Skeletal muscle satellite cell (primary cell): ENCODE measurements at regions not wholly inside any gene's neighbourhood (a gene's known extent, or its start where the extent isn't known, plus 50 kb on each side); places are given as distances from the start of the nearest gene placed in this dataset.

Experiments
- H3K27me3 ChIP-seq: 2 replicates; pipeline ENCODE4 v1.7.0; 2013; ENCODE audit warnings: low read length; ENCODE audit not compliant: control insufficient read depth, insufficient read depth
- H3K36me3 ChIP-seq: 2 replicates; pipeline ENCODE4 v1.7.0; 2013; ENCODE audit warnings: mild to moderate bottlenecking, control low read depth, low read length; ENCODE audit not compliant: insufficient read depth
- H3K4me1 ChIP-seq: 2 replicates; pipeline ENCODE4 v1.7.0; 2013; ENCODE audit warnings: low read length; ENCODE audit not compliant: control insufficient read depth, insufficient read depth
- H3K4me2 ChIP-seq: 2 replicates; pipeline ENCODE4 v1.7.0; 2013; ENCODE audit warnings: mild to moderate bottlenecking, low read length
- H3K4me3 ChIP-seq: 2 replicates; pipeline ENCODE4 v1.7.0; 2013; ENCODE audit warnings: low read length
- H3K9ac ChIP-seq: 2 replicates; pipeline ENCODE4 v1.7.0; 2013; ENCODE audit warnings: mild to moderate bottlenecking, low read depth, low read length, moderate library complexity
- H3K9me3 ChIP-seq: replicated peaks from 2 replicates; pipeline ENCODE4 v1.7.0; 2013; ENCODE audit warnings: mild to moderate bottlenecking, control low read depth, low read length

- no peaks in the 10 kb centered on the region for H3K4me1 ChIP-seq
- H3K9me3 ChIP-seq, result no peaks in the 10 kb centered on the region
- H3K9ac ChIP-seq, result no peak overlapping the region
- H3K27me3 ChIP-seq, result no peaks in the 10 kb centered on the region
- no peak overlapping the region for H3K4me2 ChIP-seq
- no peaks in the 10 kb centered on the region for H3K36me3 ChIP-seq
- H3K4me3 ChIP-seq, result no peak overlapping the region
Measured at GRCh38 chr18:56019156-56019555, 431.2 kb upstream of the TCF4 start.

DNA sequence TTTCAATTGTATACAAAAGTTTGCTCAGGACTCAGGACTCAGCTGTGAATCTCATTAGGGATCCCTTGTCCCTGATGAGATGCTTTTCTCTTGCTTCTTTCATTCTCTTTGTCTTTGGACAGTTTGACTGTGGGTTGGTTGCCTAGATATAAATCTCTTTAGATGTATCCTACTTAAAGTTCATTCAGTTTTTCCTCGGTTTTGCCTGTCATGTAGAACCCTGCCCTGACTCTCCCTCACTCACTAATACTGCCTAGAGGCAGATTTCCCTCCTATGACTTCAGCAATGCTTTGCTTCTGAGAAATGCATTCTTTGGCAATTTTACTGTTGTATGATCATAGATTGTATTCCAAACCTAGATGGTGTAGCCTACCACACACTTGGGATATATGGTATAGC is 421.4 kb upstream of the TCF4 start:
- no peaks in the 10 kb centered on the region for H3K27me3 ChIP-seq
- H3K9me3 ChIP-seq, result no peaks in the 10 kb centered on the region
- no peak overlapping the region for H3K4me3 ChIP-seq
- H3K4me1 ChIP-seq, result no peaks in the 10 kb centered on the region
- H3K36me3 ChIP-seq, result no peaks in the 10 kb centered on the region
- H3K9ac ChIP-seq, result no peak overlapping the region
- H3K4me2 ChIP-seq, result no peak overlapping the region

GRCh38 chr18:56003720-56004088 is 415.7 kb upstream of the TCF4 start:
- Histone ChIP-seq H3K4me1 (no peaks in the 10 kb centered on the region), H3K9me3 (no peaks in the 10 kb centered on the region), H3K36me3 (no peaks in the 10 kb centered on the region), H3K4me3 (no peak overlapping the region), H3K4me2 (no peak overlapping the region), H3K9ac (no peak overlapping the region), H3K27me3 (no peaks in the 10 kb centered on the region)

DNA sequence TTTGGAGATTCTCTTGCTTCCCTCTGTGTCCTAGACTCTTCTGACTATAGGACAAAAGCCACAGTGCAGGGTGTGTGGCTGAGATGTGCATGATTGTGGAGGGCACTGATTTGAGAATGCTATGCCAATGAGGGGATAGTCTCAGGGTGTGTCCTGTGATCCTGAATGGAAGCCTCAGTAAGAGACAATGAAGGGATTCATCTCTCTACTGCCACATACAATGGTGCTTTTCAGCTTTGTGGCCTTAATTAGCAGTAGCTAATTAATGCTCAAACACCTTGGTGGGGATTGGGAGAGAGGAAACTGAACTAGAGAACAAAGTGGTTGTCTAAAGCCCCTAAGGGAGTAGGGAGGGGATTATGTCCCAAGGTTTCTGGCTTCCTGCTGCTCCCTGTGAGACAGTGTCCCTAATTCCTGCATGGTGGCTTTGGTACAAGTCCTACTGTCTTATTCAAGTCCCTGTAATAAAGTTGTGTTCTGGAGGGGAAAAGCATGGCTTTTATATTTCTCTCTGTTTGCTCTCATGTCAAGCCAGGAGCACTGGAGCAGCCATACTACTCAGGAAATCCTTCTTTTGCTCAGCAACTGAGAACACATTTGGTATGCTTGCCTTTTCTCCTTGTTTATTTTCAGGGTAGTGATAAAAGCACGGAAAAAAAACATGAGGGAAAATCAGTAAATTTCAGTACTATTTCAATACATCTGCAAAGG is 415.2 kb upstream of the TCF4 start:
- Histone ChIP-seq H3K36me3 (no peaks in the 10 kb centered on the region), H3K9me3 (no peaks in the 10 kb centered on the region), H3K4me1 (peaks cover 5% of the 10 kb centered on the region), H3K27me3 (no peaks in the 10 kb centered on the region), H3K4me2 (no peak overlapping the region), H3K9ac (no peak overlapping the region), H3K4me3 (no peak overlapping the region)

DNA sequence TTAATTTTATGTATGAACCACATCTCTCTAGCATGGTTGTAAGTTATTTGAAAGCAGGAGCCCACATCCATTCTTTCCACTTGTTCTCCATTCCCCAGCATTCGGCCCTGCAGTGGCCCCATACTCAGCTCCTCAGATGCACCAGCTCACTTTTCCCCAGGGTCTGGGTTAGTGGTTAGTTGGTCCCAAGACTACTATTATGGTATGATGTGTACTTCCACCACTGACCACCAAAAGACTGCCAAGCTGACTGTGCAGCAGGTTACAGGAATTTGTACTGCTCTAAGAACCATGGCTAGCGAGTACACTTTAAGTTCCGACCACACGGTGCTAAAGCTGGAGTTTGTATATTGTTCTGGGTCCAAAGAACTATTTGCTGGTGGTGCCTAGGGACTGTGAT is 413.6 kb upstream of the TCF4 start:
- Histone ChIP-seq H3K27me3 (no peaks in the 10 kb centered on the region), H3K4me1 (peaks cover 18% of the 10 kb centered on the region), H3K36me3 (no peaks in the 10 kb centered on the region), H3K4me2 (no peak overlapping the region), H3K9me3 (no peaks in the 10 kb centered on the region), H3K9ac (no peak overlapping the region), H3K4me3 (no peak overlapping the region)

DNA sequence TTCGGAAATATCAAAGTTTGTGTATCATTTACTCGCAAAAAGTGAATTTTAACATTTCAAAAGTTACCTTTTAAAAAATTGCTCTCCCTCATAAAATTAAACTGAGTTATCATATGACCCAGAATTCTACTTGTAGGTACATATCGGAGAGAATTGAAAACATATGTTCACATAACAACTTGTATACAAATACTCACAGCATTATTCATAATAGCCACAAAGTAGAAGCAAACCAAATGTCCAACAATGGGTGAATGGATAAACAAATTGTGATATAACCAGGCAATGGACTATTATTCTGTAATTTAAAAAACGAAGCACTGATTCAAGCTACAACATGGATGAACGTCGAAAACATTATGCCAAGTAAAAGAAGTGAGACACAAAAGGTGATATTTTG is 412.0 kb upstream of the TCF4 start:
- H3K9ac ChIP-seq, result no peak overlapping the region
- no peaks in the 10 kb centered on the region for H3K36me3 ChIP-seq
- no peaks in the 10 kb centered on the region for H3K9me3 ChIP-seq
- no peak overlapping the region for H3K4me3 ChIP-seq
- H3K4me1 ChIP-seq, result peaks cover 18% of the 10 kb centered on the region
- no peak overlapping the region for H3K4me2 ChIP-seq
- no peaks in the 10 kb centered on the region for H3K27me3 ChIP-seq

GRCh38 chr18:55999641-56000040 is 411.6 kb upstream of the TCF4 start:
- Histone ChIP-seq H3K9ac (no peak overlapping the region), H3K4me1 (peaks cover 18% of the 10 kb centered on the region), H3K9me3 (no peaks in the 10 kb centered on the region), H3K4me2 (no peak overlapping the region), H3K4me3 (no peak overlapping the region), H3K27me3 (no peaks in the 10 kb centered on the region), H3K36me3 (no peaks in the 10 kb centered on the region)

GRCh38 chr18:55998801-55999385 is 410.9 kb upstream of the TCF4 start:
- H3K4me3 ChIP-seq, result peak overlapping the region; percentile 61
- peak overlapping the region; percentile 81 for H3K4me2 ChIP-seq
- no peaks in the 10 kb centered on the region for H3K36me3 ChIP-seq
- no peaks in the 10 kb centered on the region for H3K9me3 ChIP-seq
- H3K9ac ChIP-seq, result no peak overlapping the region
- H3K4me1 ChIP-seq, result peaks cover 18% of the 10 kb centered on the region
- H3K27me3 ChIP-seq, result no peaks in the 10 kb centered on the region

DNA sequence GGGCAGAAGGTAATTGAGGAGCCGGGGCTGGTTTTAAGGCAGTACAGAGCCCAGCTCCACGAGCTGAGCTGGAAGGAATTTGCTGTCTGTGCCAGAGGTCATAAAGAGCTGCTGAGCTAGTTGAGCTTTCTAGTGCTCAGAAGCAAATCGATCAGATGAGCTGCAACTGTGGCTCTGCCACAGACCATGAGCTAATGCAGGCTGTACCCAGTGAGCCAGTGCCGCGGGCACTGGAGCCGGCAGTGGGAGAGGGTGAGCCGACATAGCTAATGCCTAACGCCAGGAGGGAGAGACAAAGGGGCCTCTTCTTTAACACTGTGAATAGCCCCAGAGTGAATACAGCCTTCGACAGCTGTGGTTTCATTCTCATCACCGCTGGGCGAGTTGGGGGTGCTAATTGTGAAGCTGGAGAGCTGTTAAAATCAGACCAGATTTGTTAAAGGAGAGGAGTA is 410.1 kb upstream of the TCF4 start:
- H3K9ac ChIP-seq, result peak overlapping the region; percentile 57
- no peaks in the 10 kb centered on the region for H3K36me3 ChIP-seq
- no peaks in the 10 kb centered on the region for H3K9me3 ChIP-seq
- H3K27me3 ChIP-seq, result no peaks in the 10 kb centered on the region
- peaks cover 18% of the 10 kb centered on the region for H3K4me1 ChIP-seq
- H3K4me3 ChIP-seq, result peak overlapping the region; percentile 61
- peak overlapping the region; percentile 81 for H3K4me2 ChIP-seq

DNA sequence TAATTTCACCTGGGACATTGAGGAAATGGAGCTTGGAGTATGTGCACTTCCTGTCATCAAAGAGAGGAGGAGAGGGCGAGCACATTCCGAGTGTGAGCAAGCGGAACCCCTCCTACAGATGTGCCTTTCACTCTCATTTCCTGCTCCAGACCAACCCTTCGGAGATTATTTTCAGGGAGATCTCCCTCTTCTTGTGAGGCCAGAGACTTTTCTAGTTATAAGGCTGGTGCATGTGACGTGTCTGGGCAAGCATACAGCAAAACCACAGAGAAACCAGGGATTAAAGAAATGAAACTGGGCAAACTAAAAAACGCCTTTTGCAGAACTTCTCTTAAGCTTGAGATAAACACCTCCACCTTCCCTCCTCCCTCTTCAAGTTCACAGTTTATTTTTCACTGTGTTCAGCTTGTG is 409.2 kb upstream of the TCF4 start:
- H3K9ac ChIP-seq, result no peak overlapping the region

DNA sequence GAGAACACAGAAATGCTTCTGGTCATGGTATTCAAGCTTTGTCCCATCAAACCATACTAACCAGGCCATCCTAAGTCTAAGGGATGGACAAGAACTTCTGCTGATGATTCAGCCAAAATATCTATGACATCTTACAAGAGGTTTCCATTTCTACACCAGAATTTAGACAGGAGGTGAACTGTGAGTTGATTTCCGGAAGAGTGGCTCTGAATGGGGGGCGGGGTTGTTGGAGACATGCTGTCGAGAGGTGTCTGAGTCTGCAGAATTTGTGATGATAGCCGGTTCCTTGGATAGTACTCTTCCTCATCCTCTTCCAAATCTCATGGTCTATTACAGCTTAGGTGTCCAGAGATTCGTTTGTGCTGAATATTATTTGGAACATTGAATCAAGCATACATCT is 408.7 kb upstream of the TCF4 start:
- Histone ChIP-seq H3K9me3 (no peaks in the 10 kb centered on the region), H3K4me1 (peaks cover 18% of the 10 kb centered on the region)

More for the DNA sequence above, 409.2 kb upstream of the TCF4 start:
- Histone ChIP-seq H3K4me2 (peak overlapping the region; percentile 81), H3K4me3 (no peak overlapping the region), H3K9me3 (no peaks in the 10 kb centered on the region), H3K27me3 (no peaks in the 10 kb centered on the region), H3K36me3 (no peaks in the 10 kb centered on the region), H3K4me1 (peaks cover 18% of the 10 kb centered on the region)

DNA sequence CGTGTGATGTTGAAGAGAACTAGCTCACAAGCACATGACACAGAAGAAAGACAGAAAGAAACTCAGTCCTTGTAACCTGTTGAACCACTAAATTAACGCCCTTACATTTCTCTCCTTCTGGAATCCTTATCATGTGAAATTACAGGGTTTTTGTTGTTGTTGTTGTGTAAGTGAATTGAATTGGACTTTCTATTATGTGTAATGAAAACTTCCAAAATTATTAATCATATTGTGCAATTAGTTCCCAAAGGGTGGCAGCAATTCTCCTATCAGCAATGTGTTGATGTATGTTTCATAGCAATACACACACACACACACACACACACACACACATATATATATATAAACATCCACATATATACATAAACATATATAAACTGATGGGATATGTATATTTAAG is 402.2 kb upstream of the TCF4 start:
- Histone ChIP-seq H3K4me1 (no peaks in the 10 kb centered on the region), H3K9me3 (no peaks in the 10 kb centered on the region), H3K36me3 (no peaks in the 10 kb centered on the region), H3K4me3 (no peak overlapping the region), H3K4me2 (no peak overlapping the region), H3K9ac (no peak overlapping the region), H3K27me3 (no peaks in the 10 kb centered on the region)

More for the DNA sequence above, 408.7 kb upstream of the TCF4 start:
- H3K36me3 ChIP-seq, result no peaks in the 10 kb centered on the region
- H3K4me3 ChIP-seq, result no peak overlapping the region
- H3K27me3 ChIP-seq, result no peaks in the 10 kb centered on the region
- H3K9ac ChIP-seq, result no peak overlapping the region
- peak overlapping the region; percentile 81 for H3K4me2 ChIP-seq
